GM12878 (cell line): ENCODE measurements at regions not wholly inside any gene's neighbourhood (a gene's known extent, or its start where the extent isn't known, plus 50 kb on each side); places are given as distances from the start of the nearest gene placed in this dataset.

Experiments used
- ATAC-seq: fragments of 200-7000 bp; cut with Tn5 transposase; 3 replicates; pipeline ENCODE4 v1.9.1; 2020; ENCODE audit warnings: mild to moderate bottlenecking, moderate library complexity
- BruUV-seq: library from RNA; stranded (reverse); fragments of 400-500 nt; replicated peaks from 2 replicates; lab custom pipeline; 2021; lab: Mats Ljungman, UMichigan
- CTCF ChIA-PET: fragments of 300-600 bp; sonication (Branson Sonifier 250); formaldehyde crosslinking; extraction: SDS; loops from one replicate; lab custom pipeline; 2021; ENCODE audit warnings: inconsistent platforms; lab: Yijun Ruan, JAX
- POLR2A ChIA-PET: fragments of 350-600 bp; formaldehyde crosslinking; extraction: SDS; loops from one replicate; lab custom pipeline; 2021; ENCODE audit warnings: inconsistent platforms; lab: Charles Lee
- RAD21 ChIA-PET: fragments of 300-600 bp; sonication (Branson Sonifier 250); formaldehyde crosslinking; loops from one replicate; lab custom pipeline; 2023; ENCODE audit warnings: antibody characterized with exemption; ENCODE audit not compliant: unreplicated experiment; lab: Charles Lee
- SMC1A ChIA-PET: fragments of 300-600 bp; sonication (Branson Sonifier 250); formaldehyde crosslinking; loops from one replicate; lab custom pipeline; 2023; ENCODE audit not compliant: unreplicated experiment, uncharacterized antibody; lab: Charles Lee
- DNase-seq: peaks from one replicate; pipeline ENCODE4 v3.0.0-alpha.2; 2011; ENCODE audit warnings: low read depth, low spot score
- FAIRE-seq: peaks from 3 replicates; lab custom pipeline; 2011; peaks lifted over from hg19 to GRCh38; lab: Jason Lieb, UNC
- H2AFZ ChIP-seq: 2 replicates; pipeline ENCODE4 v1.6.0; 2011; ENCODE audit warnings: low read depth, low read length, control low read depth; ENCODE audit not compliant: control insufficient read depth
- H3K27ac ChIP-seq: 2 replicates; pipeline ENCODE4 v1.5.1; 2011; ENCODE audit warnings: control low read depth; ENCODE audit not compliant: control insufficient read depth, insufficient read depth
- H3K27me3 ChIP-seq, 2 experiments: replicated peaks in 1 of 2; 2 replicates each; pipeline versions ENCODE4 v1.6.0 to v1.6.1; 2011; ENCODE audit warnings: low read length in 1 of 2; ENCODE audit not compliant: control insufficient read depth in 2 of 2, insufficient read depth in 2 of 2
- H3K36me3 ChIP-seq, 2 experiments: 2 replicates each; pipeline ENCODE4 v1.5.1; 2011; ENCODE audit warnings: low read length in 1 of 2; ENCODE audit not compliant: control insufficient read depth in 2 of 2, insufficient read depth in 2 of 2
- H3K4me1 ChIP-seq: 2 replicates; pipeline ENCODE4 v1.6.1; 2011; ENCODE audit warnings: mild to moderate bottlenecking, low read length, moderate library complexity, mixed read lengths; ENCODE audit not compliant: control insufficient read depth, insufficient read depth
- H3K4me2 ChIP-seq: 2 replicates; pipeline ENCODE4 v1.6.0; 2011; ENCODE audit warnings: control low read depth; ENCODE audit not compliant: control insufficient read depth, insufficient read depth
- H3K4me3 ChIP-seq: fragments of 200-600 bp; sonication (generic); 2 replicates; pipeline ENCODE4 v1.5.1; 2016
- H3K79me2 ChIP-seq: 2 replicates; pipeline ENCODE4 v1.6.0; 2011; ENCODE audit warnings: low read length; ENCODE audit not compliant: control insufficient read depth, insufficient read depth
- H3K9ac ChIP-seq: 2 replicates; pipeline ENCODE4 v1.8.0; 2011; ENCODE audit warnings: low read length, control low read depth, mixed read lengths; ENCODE audit not compliant: control insufficient read depth, insufficient read depth
- H3K9me3 ChIP-seq: replicated peaks from 3 replicates; pipeline ENCODE4 v1.5.1; 2011; ENCODE audit warnings: mild to moderate bottlenecking, low read length; ENCODE audit not compliant: control insufficient read depth, insufficient read depth
- H4K20me1 ChIP-seq: 2 replicates; pipeline ENCODE4 v1.6.0; 2011; ENCODE audit not compliant: control insufficient read depth, insufficient read depth
- BCLAF1 ChIP-seq: fragments of 450-650 bp; IDR thresholded peaks from 2 replicates; pipeline ENCODE4 v1.6.1; 2017; ENCODE audit warnings: antibody characterized with exemption, mild to moderate bottlenecking, moderate library complexity
- ETV6 ChIP-seq, 2 experiments: fragments of 450-650 bp in 1 of 2; IDR thresholded peaks in 1 of 2; conservative IDR thresholded peaks in 1 of 2; 2 replicates each; pipeline ENCODE4 v1.6.1; 2014; ENCODE audit warnings: antibody characterized with exemption in 1 of 2, borderline replicate concordance in 1 of 2, low read depth in 1 of 2, mild to moderate bottlenecking in 1 of 2, moderate library complexity in 1 of 2
- HDGF ChIP-seq: fragments of 450-650 bp; IDR thresholded peaks from 2 replicates; pipeline ENCODE4 v1.6.1; 2016; ENCODE audit warnings: antibody characterized with exemption
- PAX5 ChIP-seq: IDR thresholded peaks from 2 replicates; pipeline ENCODE4 v1.6.1; 2011; ENCODE audit warnings: low read depth, low read length, borderline replicate concordance
- PAX8 ChIP-seq: fragments of 450-650 bp; IDR thresholded peaks from 2 replicates; pipeline ENCODE4 v1.6.1; 2017; ENCODE audit warnings: mild to moderate bottlenecking, moderate library complexity
- PML ChIP-seq: IDR thresholded peaks from 2 replicates; pipeline ENCODE4 v1.6.1; 2012; ENCODE audit warnings: low read length, inconsistent platforms
- SMAD1 ChIP-seq: fragments of 450-650 bp; IDR thresholded peaks from 2 replicates; pipeline ENCODE4 v1.6.1; 2018; ENCODE audit warnings: mild to moderate bottlenecking, low read depth; ENCODE audit not compliant: partially characterized antibody
- SP1 ChIP-seq: IDR thresholded peaks from one replicate; pipeline ENCODE4 v1.6.1; 2011; ENCODE audit warnings: low read depth, low read length
- ZBTB4 ChIP-seq: fragments of 450-650 bp; formaldehyde crosslinking; IDR thresholded peaks from 2 replicates; pipeline ENCODE4 v1.4.0; 2022; ENCODE audit warnings: mild to moderate bottlenecking, moderate library complexity
- ZBTB40 ChIP-seq: fragments of 450-650 bp; IDR thresholded peaks from 2 replicates; pipeline ENCODE4 v1.6.1; 2016; ENCODE audit warnings: mild to moderate bottlenecking, moderate library complexity, borderline replicate concordance
- ZNF24 ChIP-seq: fragments of 450-650 bp; IDR thresholded peaks from 2 replicates; pipeline ENCODE4 v1.6.1; 2017; ENCODE audit warnings: antibody characterized with exemption, mild to moderate bottlenecking
- WGBS: methylation state at CpG from one replicate; pipeline ENCODE4 v1.1.6; 2016; ENCODE audit warnings: low lambda C conversion rate; ENCODE audit not compliant: insufficient replicate concordance, insufficient coverage; ENCODE audit errors: missing lambda C conversion rate; 5-methylcytosine and 5-hydroxymethylcytosine counted together
- in situ Hi-C: fragments of 300-500 bp; cut with MboI; formaldehyde crosslinking; loops from 9 replicates; pipeline ENCODE4 v1.14.3; 2018; ENCODE audit warnings: mixed read lengths
- intact Hi-C: fragments of 100-400 bp; cut with micrococcal nuclease; formaldehyde crosslinking; loops from one replicate; pipeline ENCODE4 v1.14.2; 2022; ENCODE audit not compliant: unreplicated experiment

DNA sequence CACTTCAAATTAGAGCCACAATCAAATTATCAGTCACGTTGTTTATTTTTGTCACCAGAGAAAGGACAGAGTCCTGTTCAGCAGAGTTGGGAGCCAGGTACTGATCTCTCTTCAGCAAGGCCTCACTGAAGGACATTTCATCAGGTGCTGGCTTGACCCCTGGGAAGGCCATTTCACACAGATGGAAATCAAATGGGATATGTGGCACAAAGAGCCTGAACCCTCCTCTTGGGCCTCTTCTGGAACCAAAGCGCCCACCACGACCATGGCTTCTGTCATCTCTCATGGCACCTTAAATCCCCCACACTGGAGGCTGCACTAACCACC lies 121.5 kb downstream of the PTCSC3 start:
- H3K4me3 ChIP-seq: no peak overlapping the region
- ChIA-PET SMC1A (interaction anchor here (1.0 kb wide), 1 partner anchor 15 kb away, joined by 3 read pairs; no protein-coding TSS in a partner anchor), POLR2A (no interaction called here), RAD21 (interaction anchor here (0.7 kb wide), 1 partner anchor 14 kb away, joined by 3 read pairs; no protein-coding TSS in a partner anchor), CTCF (interaction anchor here (1.9 kb wide), 1 partner anchor 14 kb away, joined by 4 read pairs; no protein-coding TSS in a partner anchor)
- no peaks in the 10 kb centered on the region for H3K36me3 ChIP-seq
- no peak overlapping the region for H3K4me2 ChIP-seq
- no peaks in the 10 kb centered on the region; a peak in 1 of 4 replicates for H3K27me3 ChIP-seq
- H4K20me1 ChIP-seq: no peaks in the 10 kb centered on the region
- no peaks in the 10 kb centered on the region for H3K79me2 ChIP-seq
- H3K9me3 ChIP-seq: no peaks in the 10 kb centered on the region
- no peak for ATAC-seq
- in situ Hi-C loops: no loop called here
- H3K27ac ChIP-seq: no peak overlapping the region
- H3K9ac ChIP-seq: no peak overlapping the region
- DNase-seq: no peak
- no peak for FAIRE-seq
- BruUV-seq: no TSS peak
- no peak overlapping the region for H2AFZ ChIP-seq
- WGBS: 27% methylated on average over 3 of the region's 3 CpGs
- H3K4me1 ChIP-seq: no peaks in the 10 kb centered on the region
- intact Hi-C loops: no loop called here
- TF ChIP-seq BCLAF1: no peak
- no peak for TF ChIP-seq ETV6 (conservative IDR thresholded peaks at IDR 0.05 in 1 of 2, IDR thresholded peaks at IDR 0.05 in 1 of 2; ENCODE audit: borderline replicate concordance in 1 of 2, low read depth in 1 of 2)
- TF ChIP-seq HDGF: no peak
- no peak for TF ChIP-seq PML
- TF ChIP-seq ZBTB4 (CRISPR knock-in tag): no peak
- no peak for TF ChIP-seq SMAD1
- TF ChIP-seq PAX8: no peak
- no peak for TF ChIP-seq PAX5
- TF ChIP-seq ZBTB40: no peak
- TF ChIP-seq SP1: no peak
- no peak for TF ChIP-seq ZNF24
